ENCODE measurements at regions not wholly inside any gene's neighbourhood (a gene's known extent, or its start where the extent isn't known, plus 50 kb on each side); places are given as distances from the start of the nearest gene placed in this dataset.

DNA sequence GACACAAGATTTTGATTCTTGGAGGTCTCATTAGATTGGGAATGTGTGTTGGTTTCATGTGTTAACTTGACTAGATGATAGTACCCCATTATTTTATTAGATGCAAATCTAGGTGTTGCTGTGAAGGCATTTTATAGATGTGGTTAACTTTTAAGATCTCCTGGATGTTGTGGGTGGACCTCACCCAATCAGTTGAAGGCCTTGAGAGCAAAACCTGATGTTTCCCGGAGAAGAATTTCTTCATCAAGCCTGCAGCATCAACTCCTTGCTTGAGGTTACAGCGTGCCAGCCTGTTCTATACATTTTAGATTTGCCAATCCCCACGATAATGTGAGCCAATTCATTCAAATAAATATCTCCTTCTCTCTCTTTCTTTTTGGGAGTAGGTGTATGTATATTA is 66.8 kb upstream of the EXOC2 start:
- no peak overlapping the region for H3K4me3 ChIP-seq (replicated peaks in 1 of 3; ENCODE audit: low read depth in 2 of 3, low read length in 3 of 3)
- no peaks in the 10 kb centered on the region for H3K27me3 ChIP-seq (ENCODE audit: control insufficient read depth in 2 of 2, insufficient read depth in 2 of 2, low read length in 2 of 2)
- H3K9ac ChIP-seq (ENCODE audit: insufficient read depth, low read length, poor library complexity, severe bottlenecking) = no peak overlapping the region
- intact Hi-C loops (cut with micrococcal nuclease) = no loop called here
- peaks cover 14 to 18% of the 10 kb centered on the region in 2 donors for H3K9me3 ChIP-seq (replicated peaks in 1 of 2; ENCODE audit: control insufficient read depth in 1 of 2, insufficient read depth in 1 of 2, low read length in 2 of 2)
- H2AFZ ChIP-seq (ENCODE audit: insufficient read depth, low read depth, low read length, poor library complexity, severe bottlenecking) = no peak overlapping the region
- H4K20me1 ChIP-seq (ENCODE audit: insufficient read depth, low read length) = no peaks in the 10 kb centered on the region
- WGBS (ENCODE audit: insufficient coverage) = 100% methylated on average over 2 of the region's 3 CpGs
- DNase-seq = no peak
- TF ChIP-seq, protein P1, sequence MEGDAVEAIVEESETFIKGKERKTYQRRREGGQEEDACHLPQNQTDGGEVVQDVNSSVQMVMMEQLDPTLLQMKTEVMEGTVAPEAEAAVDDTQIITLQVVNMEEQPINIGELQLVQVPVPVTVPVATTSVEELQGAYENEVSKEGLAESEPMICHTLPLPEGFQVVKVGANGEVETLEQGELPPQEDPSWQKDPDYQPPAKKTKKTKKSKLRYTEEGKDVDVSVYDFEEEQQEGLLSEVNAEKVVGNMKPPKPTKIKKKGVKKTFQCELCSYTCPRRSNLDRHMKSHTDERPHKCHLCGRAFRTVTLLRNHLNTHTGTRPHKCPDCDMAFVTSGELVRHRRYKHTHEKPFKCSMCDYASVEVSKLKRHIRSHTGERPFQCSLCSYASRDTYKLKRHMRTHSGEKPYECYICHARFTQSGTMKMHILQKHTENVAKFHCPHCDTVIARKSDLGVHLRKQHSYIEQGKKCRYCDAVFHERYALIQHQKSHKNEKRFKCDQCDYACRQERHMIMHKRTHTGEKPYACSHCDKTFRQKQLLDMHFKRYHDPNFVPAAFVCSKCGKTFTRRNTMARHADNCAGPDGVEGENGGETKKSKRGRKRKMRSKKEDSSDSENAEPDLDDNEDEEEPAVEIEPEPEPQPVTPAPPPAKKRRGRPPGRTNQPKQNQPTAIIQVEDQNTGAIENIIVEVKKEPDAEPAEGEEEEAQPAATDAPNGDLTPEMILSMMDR (IDR thresholded peaks at IDR 0.05) = no peak
- Mint-ChIP-seq H3K4me3 (no peak overlapping the region), H3K36me3 (no peaks in the 10 kb centered on the region), H3K9me3 (peaks cover 15 to 34% (median 23%) of the 10 kb centered on the region in 7 donors), H3K4me1 (peaks cover 2% of the 10 kb centered on the region), H3K27me3 (ENCODE audit: low read depth in 3 of 3) (peaks cover 4 to 16% (median 6%) of the 10 kb centered on the region in 3 donors), H3K27ac (no peak overlapping the region)
- H3K4me2 ChIP-seq (replicated peaks; ENCODE audit: extremely low read depth, low read length, poor library complexity, severe bottlenecking) = no peak overlapping the region
- no peaks in the 10 kb centered on the region for H3K36me3 ChIP-seq (replicated peaks in 1 of 2; ENCODE audit: control insufficient read depth in 1 of 2, insufficient read depth in 2 of 2, low read length in 2 of 2)
- H3K4me1 ChIP-seq (ENCODE audit: control insufficient read depth in 1 of 2, insufficient read depth in 2 of 2, low read length in 2 of 2) = no peaks in the 10 kb centered on the region
- no peaks in the 10 kb centered on the region for H3K79me2 ChIP-seq (ENCODE audit: insufficient read depth, low read length)
- no peak overlapping the region for H3K27ac ChIP-seq (ENCODE audit: low read depth in 1 of 2, low read length in 2 of 2)

DNA sequence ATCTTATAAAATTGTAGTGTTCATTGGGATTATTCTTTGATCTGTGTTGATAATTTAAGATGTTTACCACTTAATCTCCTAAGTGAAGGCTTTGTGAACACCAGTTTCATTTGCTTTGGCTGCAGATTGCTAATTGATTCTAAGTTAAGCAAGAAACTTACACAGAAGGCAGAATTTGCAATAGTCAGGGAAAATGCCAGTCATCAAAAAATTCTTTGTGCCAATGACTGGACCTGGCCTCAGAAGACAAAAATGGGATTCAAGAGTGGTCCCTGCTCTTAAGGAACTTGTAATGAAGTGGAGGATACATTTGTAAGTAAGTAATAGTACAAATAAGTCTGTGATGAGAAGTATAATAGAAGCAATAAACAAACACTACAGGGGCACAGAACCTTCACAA is 63.3 kb upstream of the EXOC2 start:
- Histone ChIP-seq H3K36me3 (replicated peaks in 1 of 2; ENCODE audit: control insufficient read depth in 1 of 2, insufficient read depth in 2 of 2, low read length in 2 of 2) (no peaks in the 10 kb centered on the region), H3K27ac (ENCODE audit: low read depth in 1 of 2, low read length in 2 of 2) (no peak overlapping the region), H3K4me2 (replicated peaks; ENCODE audit: extremely low read depth, low read length, poor library complexity, severe bottlenecking) (no peak overlapping the region), H3K9me3 (replicated peaks in 1 of 2; ENCODE audit: control insufficient read depth in 1 of 2, insufficient read depth in 1 of 2, low read length in 2 of 2) (peaks cover 10 to 14% of the 10 kb centered on the region in 2 donors), H3K4me3 (replicated peaks in 1 of 3; ENCODE audit: low read depth in 2 of 3, low read length in 3 of 3) (no peak overlapping the region), H4K20me1 (ENCODE audit: insufficient read depth, low read length) (no peaks in the 10 kb centered on the region), H3K4me1 (ENCODE audit: control insufficient read depth in 1 of 2, insufficient read depth in 2 of 2, low read length in 2 of 2) (no peaks in the 10 kb centered on the region), H3K9ac (ENCODE audit: insufficient read depth, low read length, poor library complexity, severe bottlenecking) (no peak overlapping the region), H2AFZ (ENCODE audit: insufficient read depth, low read depth, low read length, poor library complexity, severe bottlenecking) (no peak overlapping the region), H3K79me2 (ENCODE audit: insufficient read depth, low read length) (no peaks in the 10 kb centered on the region), H3K27me3 (ENCODE audit: control insufficient read depth in 2 of 2, insufficient read depth in 2 of 2, low read length in 2 of 2) (no peaks in the 10 kb centered on the region)
- intact Hi-C loops (cut with micrococcal nuclease) = no loop called here
- H3K9me3 Mint-ChIP-seq = peaks cover 14 to 28% (median 19%) of the 10 kb centered on the region in 7 donors
- TF ChIP-seq, protein P1 (IDR thresholded peaks at IDR 0.05) = no peak
- H3K27me3 Mint-ChIP-seq (ENCODE audit: low read depth in 3 of 3) = peaks cover 0 to 2% (median 2%) of the 10 kb centered on the region in 3 donors
- no peak for DNase-seq
- H3K27ac Mint-ChIP-seq = no peak overlapping the region
- peaks cover 2% of the 10 kb centered on the region for H3K4me1 Mint-ChIP-seq
- H3K36me3 Mint-ChIP-seq = no peaks in the 10 kb centered on the region
- H3K4me3 Mint-ChIP-seq = no peak overlapping the region
